Gastrocnemius medialis (tissue), 4 donors: ENCODE measurements at regions not wholly inside any gene's neighbourhood (a gene's known extent, or its start where the extent isn't known, plus 50 kb on each side); places are given as distances from the start of the nearest gene placed in this dataset.

Experiments
- ATAC-seq, 2 donors: fragments of 150-250 bp; one replicate each; pipeline ENCODE4 v1.9.1; 2016
- DNase-seq, 2 donors: peaks; one replicate each; pipeline ENCODE4 v3.0.0-alpha.2; 2019
- H3K27ac ChIP-seq, 4 donors: fragments of 200-600 bp; sonication (generic); 1 replicate in 1 of 4; 2 replicates in 3 of 4; pipeline ENCODE4 v1.5.1; 2016 to 2018; ENCODE audit warnings: mild to moderate bottlenecking in 2 of 4, moderate library complexity in 1 of 4
- H3K27me3 ChIP-seq, 3 donors: fragments of 200-600 bp; sonication (generic) in 2 of 3; 1 replicate in 1 of 3; 2 replicates in 2 of 3; pipeline versions ENCODE4 v1.5.1 to v1.6.0; 2016 to 2019; ENCODE audit warnings: mild to moderate bottlenecking in 1 of 3, moderate library complexity in 1 of 3
- H3K36me3 ChIP-seq, 2 donors: fragments of 200-600 bp; sonication (generic) in 1 of 2; one replicate each; pipeline ENCODE4 v1.5.1; 2017 to 2018
- H3K4me1 ChIP-seq, 2 donors: fragments of 200-600 bp; sonication (generic) in 1 of 2; one replicate each; pipeline ENCODE4 v1.5.1; 2016 to 2017; ENCODE audit warnings: mild to moderate bottlenecking in 2 of 2
- H3K4me3 ChIP-seq, 4 donors: fragments of 200-600 bp; sonication (generic) in 3 of 4; 1 replicate in 1 of 4; 2 replicates in 3 of 4; pipeline ENCODE4 v1.5.1; 2016 to 2019; ENCODE audit warnings: mild to moderate bottlenecking in 2 of 4
- H3K9me3 ChIP-seq, 3 donors: fragments of 200-600 bp; sonication (generic) in 2 of 3; 1 replicate in 1 of 3; 2 replicates in 2 of 3; pipeline ENCODE4 v1.5.1; 2016 to 2019
- POLR2A ChIP-seq, 2 donors: fragments of 450-650 bp; IDR thresholded peaks; one replicate each; pipeline ENCODE4 v1.6.1; 2017; ENCODE audit warnings: antibody characterized with exemption in 2 of 2, mild to moderate bottlenecking in 2 of 2, moderate library complexity in 2 of 2
- in situ Hi-C, 4 donors: fragments of 200-750 bp; cut with MboI; loops; one replicate each; pipeline versions ENCODE4 v1.15.0 to v1.8.0; 2017; ENCODE audit warnings: low sequenced_read_pairs in 4 of 4
- intact Hi-C: fragments of 100-400 bp; cut with DNase I; formaldehyde crosslinking; loops from one replicate; pipeline ENCODE4 v1.15.1; 2023; ENCODE audit warnings: low total_unique reads
- TF ChIP-seq, protein P1 (sequence below), 5 experiments: fragments of 450-650 bp in 3 of 5; fragments of 200-600 bp in 2 of 5; sonication (generic) in 2 of 5; IDR thresholded peaks in 4 of 5; conservative IDR thresholded peaks in 1 of 5; 1 replicate in 4 of 5; 2 replicates in 1 of 5; pipeline ENCODE4 v1.5.1; 2016 to 2019; ENCODE audit warnings: antibody characterized with exemption in 5 of 5, mild to moderate bottlenecking in 3 of 5, moderate library complexity in 3 of 5

DNA sequence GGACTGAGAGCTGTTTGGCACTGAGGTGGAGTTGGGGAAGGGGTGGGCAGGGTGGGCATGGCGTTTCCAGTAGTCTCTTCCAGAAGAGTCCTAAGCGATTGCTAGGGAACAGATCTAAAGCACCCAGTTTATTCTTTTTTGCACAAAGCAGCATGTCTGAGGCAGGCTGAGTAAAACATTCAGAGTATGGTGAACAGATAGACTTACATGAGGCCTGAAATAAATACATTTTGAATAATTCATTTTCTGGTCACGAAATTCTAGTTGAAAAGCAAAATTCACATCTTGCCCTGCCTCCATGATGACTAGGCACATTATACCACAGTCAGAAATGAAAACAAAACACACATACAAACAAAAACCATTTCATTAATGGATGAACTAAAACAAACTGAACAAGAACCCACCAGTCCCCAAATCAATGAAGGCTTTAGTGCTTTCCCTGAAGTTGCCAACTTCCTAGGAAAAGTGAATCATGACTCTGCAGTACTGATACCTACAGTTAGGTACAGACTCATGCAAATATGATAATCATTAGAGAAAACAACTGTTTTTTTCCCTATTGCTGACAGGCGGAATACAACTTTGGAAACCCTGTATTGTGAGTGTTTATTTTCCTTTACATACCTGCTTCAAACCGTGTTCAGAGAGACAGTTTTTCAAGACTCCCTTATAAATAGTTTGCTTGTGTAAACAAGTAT lies 702.9 kb upstream of the POU3F2 start:
- TF ChIP-seq, protein P1, sequence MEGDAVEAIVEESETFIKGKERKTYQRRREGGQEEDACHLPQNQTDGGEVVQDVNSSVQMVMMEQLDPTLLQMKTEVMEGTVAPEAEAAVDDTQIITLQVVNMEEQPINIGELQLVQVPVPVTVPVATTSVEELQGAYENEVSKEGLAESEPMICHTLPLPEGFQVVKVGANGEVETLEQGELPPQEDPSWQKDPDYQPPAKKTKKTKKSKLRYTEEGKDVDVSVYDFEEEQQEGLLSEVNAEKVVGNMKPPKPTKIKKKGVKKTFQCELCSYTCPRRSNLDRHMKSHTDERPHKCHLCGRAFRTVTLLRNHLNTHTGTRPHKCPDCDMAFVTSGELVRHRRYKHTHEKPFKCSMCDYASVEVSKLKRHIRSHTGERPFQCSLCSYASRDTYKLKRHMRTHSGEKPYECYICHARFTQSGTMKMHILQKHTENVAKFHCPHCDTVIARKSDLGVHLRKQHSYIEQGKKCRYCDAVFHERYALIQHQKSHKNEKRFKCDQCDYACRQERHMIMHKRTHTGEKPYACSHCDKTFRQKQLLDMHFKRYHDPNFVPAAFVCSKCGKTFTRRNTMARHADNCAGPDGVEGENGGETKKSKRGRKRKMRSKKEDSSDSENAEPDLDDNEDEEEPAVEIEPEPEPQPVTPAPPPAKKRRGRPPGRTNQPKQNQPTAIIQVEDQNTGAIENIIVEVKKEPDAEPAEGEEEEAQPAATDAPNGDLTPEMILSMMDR (IDR thresholded peaks at IDR 0.05 in 4 of 5, conservative IDR thresholded peaks at IDR 0.05 in 1 of 5): no peak
- TF ChIP-seq POLR2A (IDR thresholded peaks at IDR 0.05): no peak
- H3K4me3 ChIP-seq: no peak overlapping the region
- no peaks in the 10 kb centered on the region for H3K36me3 ChIP-seq
- no peaks in the 10 kb centered on the region for H3K27me3 ChIP-seq
- H3K4me1 ChIP-seq: no peaks in the 10 kb centered on the region
- ATAC-seq (no peak), DNase-seq (no peak)
- H3K9me3 ChIP-seq: no peaks in the 10 kb centered on the region
- intact Hi-C loops: no loop called here
- in situ Hi-C loops: no loop called here
- no peak overlapping the region for H3K27ac ChIP-seq

DNA sequence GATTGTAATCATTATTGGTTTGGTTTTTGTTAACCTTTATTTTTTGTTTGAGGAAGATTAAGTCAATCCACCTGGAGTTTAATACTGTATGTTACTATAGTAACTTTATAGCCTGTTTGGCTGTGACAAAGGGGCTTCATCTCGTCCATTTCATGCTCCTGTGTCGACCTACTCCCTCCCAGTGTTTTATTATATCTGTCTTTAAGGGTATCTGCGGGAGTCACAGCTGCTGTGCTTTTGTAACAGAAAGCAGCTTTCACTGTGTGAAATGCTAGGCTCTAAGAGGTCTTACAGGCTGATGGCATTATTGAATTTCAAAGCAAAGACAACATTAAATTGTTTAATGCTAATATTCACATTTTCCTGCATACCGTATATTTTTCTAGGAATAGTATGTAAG lies 698.0 kb upstream of the POU3F2 start:
- H3K9me3 ChIP-seq: no peaks in the 10 kb centered on the region
- H3K36me3 ChIP-seq: no peaks in the 10 kb centered on the region

DNA sequence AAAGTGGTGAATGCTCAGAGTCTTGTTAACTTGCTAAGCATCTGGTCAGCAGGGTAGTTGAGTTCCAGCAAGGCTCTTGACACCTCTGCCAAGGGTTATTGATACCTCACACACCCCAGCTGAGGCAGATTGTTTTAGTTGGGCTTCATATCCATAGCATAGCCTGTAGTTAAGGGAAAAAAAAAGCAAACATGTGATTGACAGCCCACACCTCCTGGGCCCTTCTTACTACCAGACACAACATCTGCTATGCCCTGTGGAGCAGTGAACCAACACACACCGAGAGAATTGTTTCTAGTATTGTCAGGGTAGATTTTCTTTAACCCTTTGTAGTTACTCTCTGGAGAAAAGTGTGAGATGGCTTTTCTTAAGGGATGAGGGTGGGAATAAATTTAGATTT lies 697.0 kb upstream of the POU3F2 start:
- H3K36me3 ChIP-seq: no peaks in the 10 kb centered on the region
- no peak overlapping the region for H3K27ac ChIP-seq
- no peaks in the 10 kb centered on the region for H3K4me1 ChIP-seq
- intact Hi-C loops: no loop called here
- ATAC-seq (no peak), DNase-seq (no peak)
- no peaks in the 10 kb centered on the region for H3K27me3 ChIP-seq
- TF ChIP-seq, protein P1 (IDR thresholded peaks at IDR 0.05 in 4 of 5, conservative IDR thresholded peaks at IDR 0.05 in 1 of 5): no peak
- H3K4me3 ChIP-seq: no peak overlapping the region
- in situ Hi-C loops: no loop called here
- no peaks in the 10 kb centered on the region for H3K9me3 ChIP-seq

More for the DNA sequence above, 698.0 kb upstream of the POU3F2 start:
- ATAC-seq: no peak
- H3K27me3 ChIP-seq: no peaks in the 10 kb centered on the region
- no peak for DNase-seq
- in situ Hi-C loops: no loop called here
- intact Hi-C loops: no loop called here
- no peak for TF ChIP-seq POLR2A (IDR thresholded peaks at IDR 0.05)
- TF ChIP-seq, protein P1 (IDR thresholded peaks at IDR 0.05 in 4 of 5, conservative IDR thresholded peaks at IDR 0.05 in 1 of 5): no peak
- no peaks in the 10 kb centered on the region for H3K4me1 ChIP-seq
- no peak overlapping the region for H3K27ac ChIP-seq
- H3K4me3 ChIP-seq: no peak overlapping the region

DNA sequence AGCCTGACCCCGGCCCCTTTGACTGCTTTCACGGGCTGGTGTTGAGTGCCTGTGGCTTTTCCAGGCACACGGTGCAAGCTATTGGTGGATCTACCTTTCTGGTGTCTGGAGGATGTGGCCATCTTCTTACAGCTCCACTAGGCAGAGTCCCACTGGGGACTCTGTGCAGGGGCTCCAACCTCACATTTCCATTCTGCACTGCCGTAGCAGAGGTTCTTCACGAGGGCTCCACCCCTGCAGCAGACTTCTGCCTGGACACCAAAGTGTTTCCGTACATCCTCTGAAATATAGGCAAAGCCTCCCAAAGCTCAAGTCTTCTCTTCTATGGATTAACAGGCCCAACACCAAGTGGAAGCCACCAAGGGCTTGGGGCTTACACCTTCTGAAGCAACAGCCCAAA lies 691.5 kb upstream of the POU3F2 start:
- intact Hi-C loops (no loop called here), in situ Hi-C loops (no loop called here)
- TF ChIP-seq, protein P1 (IDR thresholded peaks at IDR 0.05 in 4 of 5, conservative IDR thresholded peaks at IDR 0.05 in 1 of 5): no peak
- TF ChIP-seq POLR2A (IDR thresholded peaks at IDR 0.05): no peak
- no peak overlapping the region for H3K27ac ChIP-seq
- H3K27me3 ChIP-seq: no peaks in the 10 kb centered on the region
- DNase-seq (no peak), ATAC-seq (no peak)
- no peaks in the 10 kb centered on the region for H3K36me3 ChIP-seq
- no peaks in the 10 kb centered on the region for H3K9me3 ChIP-seq
- H3K4me1 ChIP-seq: no peaks in the 10 kb centered on the region
- H3K4me3 ChIP-seq: no peak overlapping the region

DNA sequence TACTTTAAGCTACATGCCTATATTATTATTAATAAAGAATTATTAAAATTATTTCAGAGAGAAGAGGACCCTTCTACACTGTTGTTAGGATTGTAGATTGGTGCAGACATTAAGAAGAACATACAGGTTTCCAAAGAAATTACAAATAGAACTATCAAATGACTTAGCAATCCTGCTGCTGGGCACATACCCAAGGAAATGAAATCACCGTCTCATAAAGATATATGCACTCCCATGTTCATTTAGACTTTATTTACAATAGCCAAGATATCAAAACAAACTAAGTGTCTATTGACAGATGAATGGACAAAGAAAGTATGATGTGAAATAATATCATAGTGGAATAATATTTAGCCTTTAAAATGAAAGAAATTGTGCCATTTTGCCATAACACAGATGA lies 687.7 kb upstream of the POU3F2 start:
- Histone ChIP-seq H3K27me3 (no peaks in the 10 kb centered on the region), H3K9me3 (no peaks in the 10 kb centered on the region), H3K4me1 (no peaks in the 10 kb centered on the region), H3K36me3 (no peaks in the 10 kb centered on the region), H3K4me3 (no peak overlapping the region), H3K27ac (no peak overlapping the region)
- ATAC-seq: no peak
- TF ChIP-seq POLR2A (IDR thresholded peaks at IDR 0.05): no peak
- TF ChIP-seq, protein P1 (IDR thresholded peaks at IDR 0.05 in 4 of 5, conservative IDR thresholded peaks at IDR 0.05 in 1 of 5): no peak
- in situ Hi-C loops: no loop called here
- no peak for DNase-seq
- intact Hi-C loops: no loop called here
